ENCODE measurements at regions not wholly inside any gene's neighbourhood (a gene's known extent, or its start where the extent isn't known, plus 50 kb on each side); places are given as distances from the start of the nearest gene placed in this dataset.

DNA sequence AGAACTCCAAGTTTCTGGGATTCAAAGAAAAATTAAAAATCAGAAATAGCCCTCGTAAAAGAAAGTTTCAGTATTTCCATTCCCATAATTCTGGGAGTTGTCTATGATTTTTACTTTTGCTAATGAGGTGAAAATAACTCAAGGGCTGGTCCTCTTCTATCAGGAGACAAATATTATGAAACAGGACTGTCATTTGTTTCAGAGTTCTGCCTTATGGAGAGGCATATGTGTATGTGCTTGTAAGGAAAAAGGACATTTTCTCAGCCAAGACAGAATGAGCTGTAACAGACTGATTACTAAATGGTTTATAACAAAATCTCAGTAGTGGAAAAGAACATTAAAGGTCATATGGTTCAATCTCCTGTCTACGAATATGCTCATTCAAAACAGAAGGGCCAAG is 59.0 kb upstream of the TAB3 start:
- Mint-ChIP-seq H3K4me1 (ENCODE audit: low read depth) (no peaks in the 10 kb centered on the region), H3K4me3 (no peak overlapping the region), H3K36me3 (no peaks in the 10 kb centered on the region), H3K9me3 (no peaks in the 10 kb centered on the region), H3K27ac (no peak overlapping the region), H3K27me3 (no peaks in the 10 kb centered on the region)
- no peak for DNase-seq
- intact Hi-C loops (cut with micrococcal nuclease) = no loop called here
- ChIA-PET POLR2A (no interaction called here), CTCF (no interaction called here)

DNA sequence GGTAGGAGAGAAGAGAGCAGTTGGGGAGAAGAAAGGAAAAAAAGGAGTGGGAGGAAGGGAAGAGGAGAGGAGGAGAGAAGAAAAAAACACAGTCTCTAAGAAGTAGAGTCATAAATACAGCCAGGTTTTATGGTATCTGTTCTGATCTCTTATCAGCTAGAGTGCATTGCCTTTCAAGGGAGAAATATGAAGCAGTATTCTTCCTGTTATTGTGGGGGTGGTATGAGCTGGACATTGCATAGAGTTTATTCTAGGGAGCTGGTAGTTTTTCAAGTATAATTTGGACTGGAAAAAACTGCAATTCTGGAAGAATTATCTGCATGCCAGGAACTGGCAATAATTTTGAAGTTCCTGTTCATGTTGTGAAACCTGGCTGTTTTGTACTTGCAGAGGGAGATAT is 54.9 kb upstream of the TAB3 start:
- no peak for DNase-seq
- H3K36me3 Mint-ChIP-seq = no peaks in the 10 kb centered on the region
- H3K27me3 Mint-ChIP-seq = no peaks in the 10 kb centered on the region
- no peak overlapping the region for H3K4me3 Mint-ChIP-seq
- H3K27ac Mint-ChIP-seq = no peak overlapping the region
- POLR2A ChIA-PET = no interaction called here
- H3K4me1 Mint-ChIP-seq (ENCODE audit: low read depth) = no peaks in the 10 kb centered on the region
- intact Hi-C loops (cut with micrococcal nuclease) = no loop called here
- CTCF ChIA-PET = no interaction called here
- H3K9me3 Mint-ChIP-seq = no peaks in the 10 kb centered on the region

DNA sequence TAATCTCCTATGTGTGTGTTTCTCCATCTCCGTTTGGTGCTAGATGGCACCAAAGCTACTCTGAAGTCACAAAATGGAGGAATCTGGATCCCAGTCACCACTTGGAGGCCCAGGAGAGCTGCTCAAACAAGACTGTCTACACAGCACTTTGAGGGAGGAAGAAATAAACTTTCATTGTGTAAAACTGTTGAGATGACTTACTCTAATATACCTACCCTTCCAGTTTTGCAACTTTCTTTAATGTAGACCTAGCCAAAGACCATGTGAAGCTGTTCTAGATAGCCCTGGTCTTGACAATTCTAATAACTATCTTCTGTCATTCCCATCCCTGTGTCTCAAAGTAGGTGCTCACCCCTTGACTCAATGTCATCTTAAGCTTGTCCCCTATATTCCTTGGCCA is 52.8 kb upstream of the TAB3 start:
- no peaks in the 10 kb centered on the region for H3K4me1 Mint-ChIP-seq (ENCODE audit: low read depth)
- no peaks in the 10 kb centered on the region for H3K27me3 Mint-ChIP-seq
- POLR2A ChIA-PET = no interaction called here
- H3K27ac Mint-ChIP-seq = no peak overlapping the region
- intact Hi-C loops (cut with micrococcal nuclease) = no loop called here
- H3K4me3 Mint-ChIP-seq = no peak overlapping the region
- no peaks in the 10 kb centered on the region for H3K36me3 Mint-ChIP-seq
- H3K9me3 Mint-ChIP-seq = no peaks in the 10 kb centered on the region
- CTCF ChIA-PET = no interaction called here
- no peak for DNase-seq

DNA sequence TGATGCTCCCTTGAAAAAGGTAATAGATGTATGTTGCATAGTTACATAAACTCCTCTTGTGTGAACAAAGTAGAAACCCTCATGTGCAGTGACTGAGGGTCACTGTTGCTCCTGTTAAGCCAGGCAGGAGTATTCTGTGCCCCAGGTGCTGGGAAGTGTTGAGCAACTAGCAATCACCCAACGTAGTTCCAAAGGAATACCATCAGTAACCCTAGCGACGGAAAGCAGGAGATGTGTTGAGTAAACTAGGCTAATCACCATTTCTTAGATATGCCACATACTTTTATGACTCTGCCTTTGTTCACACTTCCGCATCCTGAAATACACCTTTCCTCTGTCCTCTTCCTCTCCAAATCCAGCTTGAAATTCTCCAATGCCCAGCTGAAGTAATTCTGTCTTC is 50.9 kb upstream of the TAB3 start:
- Mint-ChIP-seq H3K36me3 (no peaks in the 10 kb centered on the region), H3K4me3 (no peak overlapping the region), H3K9me3 (no peaks in the 10 kb centered on the region), H3K27ac (no peak overlapping the region), H3K27me3 (no peaks in the 10 kb centered on the region), H3K4me1 (ENCODE audit: low read depth) (no peaks in the 10 kb centered on the region)
- no peak for DNase-seq
- CTCF ChIA-PET = no interaction called here
- intact Hi-C loops (cut with micrococcal nuclease) = no loop called here
- POLR2A ChIA-PET = no interaction called here
